Neural cell (in vitro differentiated cells): ENCODE measurements at regions not wholly inside any gene's neighbourhood (a gene's known extent, or its start where the extent isn't known, plus 50 kb on each side); places are given as distances from the start of the nearest gene placed in this dataset.
A peak's percentile ranks its signal among the peaks of the same experiment; 100 is the strongest.

Source experiments
- H2AFZ ChIP-seq: fragments of 200-600, 300-800 bp; sonication (generic), shearing (Covaris generic); 2 replicates; pipeline ENCODE4 v1.6.0; 2014; ENCODE audit warnings: low read depth, mild to moderate bottlenecking, antibody characterized with exemption, low read length, moderate library complexity
- H3F3A ChIP-seq: fragments of 200-600 bp; shearing (Covaris generic); 2 replicates; pipeline ENCODE4 v1.6.1; 2016; ENCODE audit warnings: mild to moderate bottlenecking, moderate library complexity, mixed read lengths, antibody characterized with exemption, low read length; ENCODE audit not compliant: insufficient read depth, poor library complexity, severe bottlenecking
- H3K27ac ChIP-seq: fragments of 200-600, 300-800 bp; sonication (generic), shearing (Covaris generic); 2 replicates; pipeline ENCODE4 v1.5.1; 2014; ENCODE audit warnings: mild to moderate bottlenecking, low read length, moderate library complexity
- H3K27me3 ChIP-seq: fragments of 300-800, 200-600 bp; sonication (generic), shearing (Covaris generic); 2 replicates; pipeline ENCODE4 v1.6.0; 2014; ENCODE audit warnings: mild to moderate bottlenecking, low read depth, low read length, moderate library complexity; ENCODE audit not compliant: insufficient read depth
- H3K36me3 ChIP-seq: fragments of 300-800, 200-600 bp; sonication (generic), shearing (Covaris generic); 2 replicates; pipeline ENCODE4 v1.5.1; 2014; ENCODE audit warnings: mild to moderate bottlenecking, antibody characterized with exemption, low read length, moderate library complexity; ENCODE audit not compliant: insufficient read depth
- H3K4me2 ChIP-seq: fragments of 300-800, 200-600 bp; sonication (generic), shearing (Covaris generic); 2 replicates; pipeline ENCODE4 v1.6.0; 2014; ENCODE audit warnings: mild to moderate bottlenecking, low read length
- H3K4me3 ChIP-seq: fragments of 300-800, 200-600 bp; sonication (generic), shearing (Covaris generic); 2 replicates; pipeline ENCODE4 v1.5.1; 2014; ENCODE audit warnings: mild to moderate bottlenecking, low read length, moderate library complexity
- H3K79me2 ChIP-seq: fragments of 200-600 bp; shearing (Covaris generic); replicated peaks from 2 replicates; pipeline ENCODE4 v1.6.0; 2014; ENCODE audit warnings: mild to moderate bottlenecking, low read length, moderate library complexity; ENCODE audit not compliant: insufficient read depth
- H3K9ac ChIP-seq: fragments of 300-800, 200-600 bp; sonication (generic), shearing (Covaris generic); 2 replicates; pipeline ENCODE4 v1.6.1; 2016; ENCODE audit warnings: mild to moderate bottlenecking, low read length, mixed read lengths
- H3K9me2 ChIP-seq: fragments of 200-600 bp; shearing (Covaris generic); 2 replicates; pipeline ENCODE4 v1.6.1; 2016; ENCODE audit warnings: mild to moderate bottlenecking, low read length, mixed read lengths; ENCODE audit not compliant: insufficient read depth
- H3K9me3 ChIP-seq: fragments of 200-600, 300-800 bp; sonication (generic), shearing (Covaris generic); 2 replicates; pipeline ENCODE4 v1.6.1; 2016; ENCODE audit warnings: mild to moderate bottlenecking, mixed run types, low read length, moderate library complexity, mixed read lengths
- H4K20me1 ChIP-seq: fragments of 200-600 bp; shearing (Covaris generic); 2 replicates; pipeline ENCODE4 v1.6.1; 2016; ENCODE audit warnings: mild to moderate bottlenecking, mixed run types; ENCODE audit not compliant: insufficient read depth
- EP300 ChIP-seq: fragments of 450-650 bp; conservative IDR thresholded peaks from 2 replicates; pipeline ENCODE4 v1.6.1; 2014; ENCODE audit warnings: antibody characterized with exemption, mild to moderate bottlenecking, moderate library complexity; ENCODE audit not compliant: poor library complexity, severe bottlenecking
- EZH2 ChIP-seq: fragments of 200-600, 300-800 bp; shearing (Covaris generic), sonication (generic); IDR thresholded peaks from 2 replicates; pipeline ENCODE4 v1.6.1; 2014; ENCODE audit warnings: antibody characterized with exemption, low read length, borderline replicate concordance, mild to moderate bottlenecking; ENCODE audit not compliant: insufficient read depth, poor library complexity, severe bottlenecking
- MXI1 ChIP-seq: fragments of 450-650 bp; conservative IDR thresholded peaks from 2 replicates; pipeline ENCODE4 v1.6.1; 2014; ENCODE audit warnings: antibody characterized with exemption, mild to moderate bottlenecking; ENCODE audit not compliant: poor library complexity, severe bottlenecking
- POLR2AphosphoS5 ChIP-seq: IDR thresholded peaks from 2 replicates; pipeline ENCODE4 v1.6.1; 2012
- RAD21 ChIP-seq: fragments of 450-650 bp; conservative IDR thresholded peaks from 2 replicates; pipeline ENCODE4 v1.6.1; 2014; ENCODE audit warnings: antibody characterized with exemption, mild to moderate bottlenecking, moderate library complexity
- REST ChIP-seq: IDR thresholded peaks from 2 replicates; pipeline ENCODE4 v1.6.1; 2012; ENCODE audit warnings: borderline replicate concordance
- SMC3 ChIP-seq: fragments of 450-650 bp; conservative IDR thresholded peaks from 2 replicates; pipeline ENCODE4 v1.6.1; 2014; ENCODE audit warnings: antibody characterized with exemption, mild to moderate bottlenecking, moderate library complexity; ENCODE audit not compliant: poor library complexity
- TAF1 ChIP-seq: IDR thresholded peaks from 2 replicates; pipeline ENCODE4 v1.6.1; 2012; ENCODE audit warnings: low read depth
- TF ChIP-seq, protein P1 (sequence below): fragments of 450-650 bp; IDR thresholded peaks from 2 replicates; pipeline ENCODE4 v1.5.1; 2014; ENCODE audit warnings: antibody characterized with exemption, mild to moderate bottlenecking, moderate library complexity; ENCODE audit not compliant: poor library complexity, severe bottlenecking

DNA sequence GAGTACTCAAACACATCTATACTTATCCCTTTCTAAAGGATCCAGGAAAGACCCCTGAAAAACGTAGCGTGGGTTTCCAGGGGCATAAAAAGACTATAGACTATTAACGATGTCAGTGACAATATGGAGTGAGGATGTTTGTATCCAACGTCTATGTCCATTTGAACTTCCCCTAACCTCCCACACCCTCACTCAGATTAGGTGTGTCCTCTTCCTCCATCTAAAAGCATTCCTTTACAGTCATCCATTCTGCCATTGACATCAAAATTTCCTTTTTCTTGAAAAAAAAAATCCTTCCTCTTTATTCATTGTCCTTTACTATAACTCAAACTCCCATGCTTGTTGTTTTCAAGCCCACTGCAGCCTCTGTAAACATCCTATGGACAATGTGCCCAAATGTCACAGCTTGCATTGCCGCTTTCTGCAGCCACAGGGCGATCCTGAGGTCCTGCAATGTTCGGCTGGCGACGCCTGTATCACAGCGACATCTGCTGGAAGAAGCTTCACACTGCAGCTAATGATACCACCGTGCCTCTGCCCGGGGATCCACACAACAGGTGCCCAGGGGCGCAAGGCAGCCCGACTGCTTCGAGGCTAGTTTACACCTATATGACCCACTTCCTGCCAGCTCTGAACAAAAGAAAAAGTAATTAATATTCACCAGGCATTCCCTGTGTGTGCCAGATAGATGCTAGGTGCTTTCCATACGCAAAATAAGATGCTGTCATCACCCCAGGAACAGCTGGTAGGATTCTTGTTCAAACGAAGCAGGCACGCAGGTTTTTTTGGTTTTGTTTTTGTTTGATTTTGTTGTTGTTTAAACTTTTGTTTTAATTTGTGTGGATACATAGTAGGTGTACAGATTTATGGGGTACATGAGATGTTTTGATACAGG, 267.9 kb upstream of the GHITM start:
- H2AFZ ChIP-seq, result no peak overlapping the region
- TF ChIP-seq SMC3 (peak; percentile 97), MXI1 (no peak), RAD21 (peak; percentile 99)
- TF ChIP-seq, protein P1, sequence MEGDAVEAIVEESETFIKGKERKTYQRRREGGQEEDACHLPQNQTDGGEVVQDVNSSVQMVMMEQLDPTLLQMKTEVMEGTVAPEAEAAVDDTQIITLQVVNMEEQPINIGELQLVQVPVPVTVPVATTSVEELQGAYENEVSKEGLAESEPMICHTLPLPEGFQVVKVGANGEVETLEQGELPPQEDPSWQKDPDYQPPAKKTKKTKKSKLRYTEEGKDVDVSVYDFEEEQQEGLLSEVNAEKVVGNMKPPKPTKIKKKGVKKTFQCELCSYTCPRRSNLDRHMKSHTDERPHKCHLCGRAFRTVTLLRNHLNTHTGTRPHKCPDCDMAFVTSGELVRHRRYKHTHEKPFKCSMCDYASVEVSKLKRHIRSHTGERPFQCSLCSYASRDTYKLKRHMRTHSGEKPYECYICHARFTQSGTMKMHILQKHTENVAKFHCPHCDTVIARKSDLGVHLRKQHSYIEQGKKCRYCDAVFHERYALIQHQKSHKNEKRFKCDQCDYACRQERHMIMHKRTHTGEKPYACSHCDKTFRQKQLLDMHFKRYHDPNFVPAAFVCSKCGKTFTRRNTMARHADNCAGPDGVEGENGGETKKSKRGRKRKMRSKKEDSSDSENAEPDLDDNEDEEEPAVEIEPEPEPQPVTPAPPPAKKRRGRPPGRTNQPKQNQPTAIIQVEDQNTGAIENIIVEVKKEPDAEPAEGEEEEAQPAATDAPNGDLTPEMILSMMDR, result peak; percentile 98
- H3K36me3 ChIP-seq, result no peaks in the 10 kb centered on the region
- H3K4me2 ChIP-seq, result no peak overlapping the region
- H3K9me3 ChIP-seq, result no peaks in the 10 kb centered on the region
- no peak overlapping the region for H3K27ac ChIP-seq
- H3K9me2 ChIP-seq, result no peaks in the 10 kb centered on the region
- no peaks in the 10 kb centered on the region for H3F3A ChIP-seq
- H3K79me2 ChIP-seq, result no peaks in the 10 kb centered on the region
- no peaks in the 10 kb centered on the region for H4K20me1 ChIP-seq
- H3K27me3 ChIP-seq, result no peaks in the 10 kb centered on the region
- no peak overlapping the region for H3K9ac ChIP-seq
- H3K4me3 ChIP-seq, result no peak overlapping the region

GRCh38 chr10:83880252-83880791, 259.0 kb upstream of the GHITM start:
- no peaks in the 10 kb centered on the region for H3K27me3 ChIP-seq
- TF ChIP-seq, protein P1, result no peak
- TF ChIP-seq REST (no peak), SMC3 (no peak), EZH2 (no peak), TAF1 (no peak), RAD21 (no peak), EP300 (no peak), POLR2AphosphoS5 (no peak), MXI1 (no peak)
- no peaks in the 10 kb centered on the region for H3F3A ChIP-seq
- no peak overlapping the region for H2AFZ ChIP-seq
- H3K4me3 ChIP-seq, result no peak overlapping the region
- H3K9me3 ChIP-seq, result no peaks in the 10 kb centered on the region
- no peaks in the 10 kb centered on the region for H3K9me2 ChIP-seq
- H3K36me3 ChIP-seq, result no peaks in the 10 kb centered on the region
- no peaks in the 10 kb centered on the region for H4K20me1 ChIP-seq
- H3K79me2 ChIP-seq, result no peaks in the 10 kb centered on the region
- no peak overlapping the region for H3K27ac ChIP-seq
- no peak overlapping the region for H3K4me2 ChIP-seq
- H3K9ac ChIP-seq, result no peak overlapping the region
